ENCODE measurements at regions not wholly inside any gene's neighbourhood (a gene's known extent, or its start where the extent isn't known, plus 50 kb on each side); places are given as distances from the start of the nearest gene placed in this dataset.

- H3K9me3 Mint-ChIP-seq, result peaks cover 5 to 15% (median 12%) of the 10 kb centered on the region in 7 donors
- Histone ChIP-seq H2AFZ (ENCODE audit: insufficient read depth, low read depth, low read length, poor library complexity, severe bottlenecking) (no peak overlapping the region), H3K4me1 (ENCODE audit: control insufficient read depth in 1 of 2, insufficient read depth in 2 of 2, low read length in 2 of 2) (no peaks in the 10 kb centered on the region), H3K79me2 (ENCODE audit: insufficient read depth, low read length) (no peaks in the 10 kb centered on the region), H3K9me3 (replicated peaks in 1 of 2; ENCODE audit: control insufficient read depth in 1 of 2, insufficient read depth in 1 of 2, low read length in 2 of 2) (peaks cover 0 to 15% of the 10 kb centered on the region in 2 donors), H3K27me3 (ENCODE audit: control insufficient read depth in 2 of 2, insufficient read depth in 2 of 2, low read length in 2 of 2) (no peaks in the 10 kb centered on the region), H3K36me3 (replicated peaks in 1 of 2; ENCODE audit: control insufficient read depth in 1 of 2, insufficient read depth in 2 of 2, low read length in 2 of 2) (no peaks in the 10 kb centered on the region), H3K4me3 (replicated peaks in 1 of 3; ENCODE audit: low read depth in 2 of 3, low read length in 3 of 3) (no peak overlapping the region), H3K9ac (ENCODE audit: insufficient read depth, low read length, poor library complexity, severe bottlenecking) (no peak overlapping the region), H3K4me2 (replicated peaks; ENCODE audit: extremely low read depth, low read length, poor library complexity, severe bottlenecking) (no peak overlapping the region), H3K27ac (ENCODE audit: low read depth in 1 of 2, low read length in 2 of 2) (no peak overlapping the region), H4K20me1 (ENCODE audit: insufficient read depth, low read length) (no peaks in the 10 kb centered on the region)
- H3K36me3 Mint-ChIP-seq, result no peaks in the 10 kb centered on the region
- no CpG with 5 or more reads among the region's 2 CpGs for WGBS (ENCODE audit: insufficient coverage)
- intact Hi-C loops (cut with micrococcal nuclease), result no loop called here
- no peak overlapping the region for H3K4me3 Mint-ChIP-seq
- no peaks in the 10 kb centered on the region for H3K4me1 Mint-ChIP-seq
- DNase-seq, result no peak
- H3K27ac Mint-ChIP-seq, result no peak overlapping the region
- H3K27me3 Mint-ChIP-seq (ENCODE audit: low read depth in 3 of 3), result no peaks in the 10 kb centered on the region
- TF ChIP-seq CTCF (IDR thresholded peaks at IDR 0.05), result no peak
Observed at GRCh38 chrX:54659547-54659946, 129.5 kb downstream of the GNL3L start.

DNA sequence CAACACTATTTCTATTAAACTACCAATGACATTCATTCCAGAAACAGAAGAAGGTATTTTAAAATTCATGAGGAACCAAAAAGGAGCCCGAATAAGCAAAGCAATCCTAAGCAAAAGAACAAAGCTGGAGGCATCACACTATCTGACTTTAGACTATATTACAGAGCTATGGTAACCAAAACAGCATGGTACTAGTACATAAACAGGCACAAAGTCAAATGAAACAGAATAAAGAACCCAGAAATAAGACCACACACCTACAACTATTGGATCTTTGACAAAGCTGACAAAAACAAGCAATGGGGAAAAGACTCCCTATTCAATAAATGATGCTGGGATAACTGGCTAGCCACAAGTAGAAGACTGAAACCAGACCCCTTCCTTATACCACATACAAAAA, 122.3 kb downstream of the ITIH6 start:
- no peaks in the 10 kb centered on the region for H3K36me3 ChIP-seq (replicated peaks in 1 of 2; ENCODE audit: control insufficient read depth in 1 of 2, insufficient read depth in 2 of 2, low read length in 2 of 2)
- peaks cover 3 to 6% of the 10 kb centered on the region in 2 donors for H3K9me3 ChIP-seq (replicated peaks in 1 of 2; ENCODE audit: control insufficient read depth in 1 of 2, insufficient read depth in 1 of 2, low read length in 2 of 2)
- H3K4me3 Mint-ChIP-seq, result no peak overlapping the region
- intact Hi-C loops (cut with micrococcal nuclease), result no loop called here
- H3K4me1 Mint-ChIP-seq, result no peaks in the 10 kb centered on the region
- H3K4me2 ChIP-seq (replicated peaks; ENCODE audit: extremely low read depth, low read length, poor library complexity, severe bottlenecking), result no peak overlapping the region
- H3K36me3 Mint-ChIP-seq, result no peaks in the 10 kb centered on the region
- H3K27ac Mint-ChIP-seq, result no peak overlapping the region
- no peak overlapping the region for H3K4me3 ChIP-seq (replicated peaks in 1 of 3; ENCODE audit: low read depth in 2 of 3, low read length in 3 of 3)
- peaks cover 0 to 2% (median 0%) of the 10 kb centered on the region in 3 donors for H3K27me3 Mint-ChIP-seq (ENCODE audit: low read depth in 3 of 3)
- H4K20me1 ChIP-seq (ENCODE audit: insufficient read depth, low read length), result no peaks in the 10 kb centered on the region
- no peak overlapping the region for H3K27ac ChIP-seq (ENCODE audit: low read depth in 1 of 2, low read length in 2 of 2)
- no peaks in the 10 kb centered on the region for H3K27me3 ChIP-seq (ENCODE audit: control insufficient read depth in 2 of 2, insufficient read depth in 2 of 2, low read length in 2 of 2)
- peaks cover 4 to 34% (median 12%) of the 10 kb centered on the region in 7 donors for H3K9me3 Mint-ChIP-seq
- no peak overlapping the region for H2AFZ ChIP-seq (ENCODE audit: insufficient read depth, low read depth, low read length, poor library complexity, severe bottlenecking)
- no peak overlapping the region for H3K9ac ChIP-seq (ENCODE audit: insufficient read depth, low read length, poor library complexity, severe bottlenecking)
- no peaks in the 10 kb centered on the region for H3K79me2 ChIP-seq (ENCODE audit: insufficient read depth, low read length)
- no peaks in the 10 kb centered on the region for H3K4me1 ChIP-seq (ENCODE audit: control insufficient read depth in 1 of 2, insufficient read depth in 2 of 2, low read length in 2 of 2)
- no peak for TF ChIP-seq CTCF (IDR thresholded peaks at IDR 0.05)
- no CpG with 5 or more reads among the region's 1 CpG for WGBS (ENCODE audit: insufficient coverage)
- DNase-seq, result no peak
